ENCODE measurements at regions not wholly inside any gene's neighbourhood (a gene's known extent, or its start where the extent isn't known, plus 50 kb on each side); places are given as distances from the start of the nearest gene placed in this dataset.

DNA sequence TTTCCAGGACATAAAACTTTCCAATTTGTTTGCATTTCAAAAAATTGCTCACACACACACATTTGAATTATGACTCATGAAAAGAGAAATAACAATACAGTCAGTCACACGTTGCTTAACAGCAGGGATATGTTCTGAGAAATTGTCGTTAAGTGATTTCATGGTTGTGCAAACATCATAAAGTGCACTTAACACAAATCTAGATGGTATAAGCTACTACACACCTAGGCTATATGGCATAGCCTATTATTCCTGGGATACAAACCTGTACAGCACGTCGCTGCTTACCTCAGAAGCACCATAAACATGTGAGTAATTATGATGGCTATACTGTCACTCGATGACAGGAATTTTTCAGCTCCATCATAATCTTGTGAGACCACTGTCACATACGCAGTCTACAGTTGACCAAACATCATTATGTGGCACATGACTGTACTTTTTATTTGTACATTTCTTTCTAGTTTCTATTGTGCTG is 378.2 kb downstream of the ACTL7B start:
- H4K20me1 ChIP-seq (ENCODE audit: insufficient read depth, low read length), result no peaks in the 10 kb centered on the region

DNA sequence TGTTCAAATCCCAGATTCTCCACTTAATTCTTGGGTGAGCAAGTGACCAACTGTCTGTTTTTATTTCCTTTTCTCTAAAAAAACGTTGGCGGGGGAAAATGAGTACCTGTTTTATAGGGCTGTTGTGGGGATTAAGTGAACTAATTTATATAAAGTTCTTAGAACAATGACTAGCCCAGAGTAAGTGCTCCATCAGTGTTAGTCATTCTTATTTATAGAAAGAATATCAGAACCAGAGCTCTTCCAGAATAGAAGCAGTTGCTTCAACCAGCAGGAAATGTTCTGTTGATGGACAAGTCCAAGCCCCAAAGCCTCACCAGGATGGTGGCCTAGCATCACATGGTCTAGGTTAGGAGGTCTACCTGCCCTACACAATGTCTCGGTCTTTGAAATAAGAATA is 379.2 kb downstream of the ACTL7B start:
- no peak overlapping the region for H3K4me2 ChIP-seq (ENCODE audit: low read length)
- no peaks in the 10 kb centered on the region for H3K79me2 ChIP-seq (ENCODE audit: insufficient read depth, low read length)
- H3K9me2 ChIP-seq (ENCODE audit: low read depth, low read length), result no peaks in the 10 kb centered on the region
- H4K20me1 ChIP-seq (ENCODE audit: insufficient read depth, low read length), result no peaks in the 10 kb centered on the region
- TF ChIP-seq EZH2 (IDR thresholded peaks at IDR 0.05; ENCODE audit: borderline replicate concordance, low read length), result no peak
- TF ChIP-seq, protein P1, sequence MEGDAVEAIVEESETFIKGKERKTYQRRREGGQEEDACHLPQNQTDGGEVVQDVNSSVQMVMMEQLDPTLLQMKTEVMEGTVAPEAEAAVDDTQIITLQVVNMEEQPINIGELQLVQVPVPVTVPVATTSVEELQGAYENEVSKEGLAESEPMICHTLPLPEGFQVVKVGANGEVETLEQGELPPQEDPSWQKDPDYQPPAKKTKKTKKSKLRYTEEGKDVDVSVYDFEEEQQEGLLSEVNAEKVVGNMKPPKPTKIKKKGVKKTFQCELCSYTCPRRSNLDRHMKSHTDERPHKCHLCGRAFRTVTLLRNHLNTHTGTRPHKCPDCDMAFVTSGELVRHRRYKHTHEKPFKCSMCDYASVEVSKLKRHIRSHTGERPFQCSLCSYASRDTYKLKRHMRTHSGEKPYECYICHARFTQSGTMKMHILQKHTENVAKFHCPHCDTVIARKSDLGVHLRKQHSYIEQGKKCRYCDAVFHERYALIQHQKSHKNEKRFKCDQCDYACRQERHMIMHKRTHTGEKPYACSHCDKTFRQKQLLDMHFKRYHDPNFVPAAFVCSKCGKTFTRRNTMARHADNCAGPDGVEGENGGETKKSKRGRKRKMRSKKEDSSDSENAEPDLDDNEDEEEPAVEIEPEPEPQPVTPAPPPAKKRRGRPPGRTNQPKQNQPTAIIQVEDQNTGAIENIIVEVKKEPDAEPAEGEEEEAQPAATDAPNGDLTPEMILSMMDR (IDR thresholded peaks at IDR 0.05; ENCODE audit: low read length), result no peak
- no peaks in the 10 kb centered on the region for H3F3A ChIP-seq (ENCODE audit: insufficient read depth, low read length)
- no peaks in the 10 kb centered on the region for H3K9me3 ChIP-seq (ENCODE audit: low read length)
- H3K9ac ChIP-seq (ENCODE audit: low read length), result no peak overlapping the region
- H3K27ac ChIP-seq (ENCODE audit: low read depth, low read length, poor library complexity, severe bottlenecking), result no peak overlapping the region
- no peak overlapping the region for H2AFZ ChIP-seq (ENCODE audit: low read length)
- H3K4me1 ChIP-seq (ENCODE audit: insufficient read depth, low read length, severe bottlenecking), result no peaks in the 10 kb centered on the region
- peaks cover 3% of the 10 kb centered on the region; the same call in 1 of the 2 replicates for H3K27me3 ChIP-seq (ENCODE audit: insufficient read depth, low read length)
- no peaks in the 10 kb centered on the region for H3K36me3 ChIP-seq (ENCODE audit: insufficient read depth, low read length)
- no peak overlapping the region for H3K4me3 ChIP-seq (ENCODE audit: low read depth, low read length, poor library complexity, severe bottlenecking)

More for the DNA sequence above, 378.2 kb downstream of the ACTL7B start:
- Histone ChIP-seq H3K4me2 (ENCODE audit: low read length) (no peak overlapping the region), H3F3A (ENCODE audit: insufficient read depth, low read length) (no peaks in the 10 kb centered on the region), H3K36me3 (ENCODE audit: insufficient read depth, low read length) (no peaks in the 10 kb centered on the region), H2AFZ (ENCODE audit: low read length) (no peak overlapping the region), H3K9me2 (ENCODE audit: low read depth, low read length) (no peaks in the 10 kb centered on the region), H3K4me1 (ENCODE audit: insufficient read depth, low read length, severe bottlenecking) (no peaks in the 10 kb centered on the region), H3K4me3 (ENCODE audit: low read depth, low read length, poor library complexity, severe bottlenecking) (no peak overlapping the region), H3K27me3 (ENCODE audit: insufficient read depth, low read length) (peaks cover 3% of the 10 kb centered on the region; the same call in 1 of the 2 replicates), H3K79me2 (ENCODE audit: insufficient read depth, low read length) (no peaks in the 10 kb centered on the region), H3K27ac (ENCODE audit: low read depth, low read length, poor library complexity, severe bottlenecking) (no peak overlapping the region), H3K9me3 (ENCODE audit: low read length) (no peaks in the 10 kb centered on the region), H3K9ac (ENCODE audit: low read length) (no peak overlapping the region)
- TF ChIP-seq, protein P1 (IDR thresholded peaks at IDR 0.05; ENCODE audit: low read length), result no peak
- TF ChIP-seq EZH2 (IDR thresholded peaks at IDR 0.05; ENCODE audit: borderline replicate concordance, low read length), result no peak

DNA sequence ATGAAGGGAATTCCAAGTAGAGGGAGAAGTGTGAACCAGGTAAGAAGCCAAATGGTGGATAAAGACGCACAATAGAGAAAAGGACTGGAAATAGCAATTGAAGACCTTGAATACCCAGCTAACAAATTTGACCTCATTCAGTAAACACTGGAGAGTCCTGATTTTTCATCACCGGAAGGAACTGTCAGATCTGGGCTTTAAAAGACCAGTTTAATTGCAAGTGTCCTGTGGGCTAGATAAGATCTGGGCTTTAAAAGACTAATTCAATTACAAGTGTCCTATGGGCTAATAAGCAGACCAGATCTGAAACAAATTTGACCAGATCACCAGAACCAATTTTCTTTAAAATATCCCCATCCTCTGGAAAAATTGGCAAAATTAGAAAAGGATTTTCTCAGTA is 380.0 kb downstream of the ACTL7B start:
- Histone ChIP-seq H3K9ac (ENCODE audit: low read length) (no peak overlapping the region), H2AFZ (ENCODE audit: low read length) (no peak overlapping the region), H3K4me1 (ENCODE audit: insufficient read depth, low read length, severe bottlenecking) (no peaks in the 10 kb centered on the region), H3K9me2 (ENCODE audit: low read depth, low read length) (no peaks in the 10 kb centered on the region), H3K4me3 (ENCODE audit: low read depth, low read length, poor library complexity, severe bottlenecking) (no peak overlapping the region), H3K79me2 (ENCODE audit: insufficient read depth, low read length) (no peaks in the 10 kb centered on the region), H3K4me2 (ENCODE audit: low read length) (no peak overlapping the region), H3K27ac (ENCODE audit: low read depth, low read length, poor library complexity, severe bottlenecking) (no peak overlapping the region), H3F3A (ENCODE audit: insufficient read depth, low read length) (no peaks in the 10 kb centered on the region), H3K27me3 (ENCODE audit: insufficient read depth, low read length) (peaks cover 3% of the 10 kb centered on the region; the same call in 1 of the 2 replicates), H3K9me3 (ENCODE audit: low read length) (no peaks in the 10 kb centered on the region), H4K20me1 (ENCODE audit: insufficient read depth, low read length) (no peaks in the 10 kb centered on the region), H3K36me3 (ENCODE audit: insufficient read depth, low read length) (no peaks in the 10 kb centered on the region)
- TF ChIP-seq, protein P1 (IDR thresholded peaks at IDR 0.05; ENCODE audit: low read length), result no peak
- no peak for TF ChIP-seq EZH2 (IDR thresholded peaks at IDR 0.05; ENCODE audit: borderline replicate concordance, low read length)

Measured in OCI-LY1 (cell line).